Uterus (tissue), 2 donors: ENCODE measurements at regions not wholly inside any gene's neighbourhood (a gene's known extent, or its start where the extent isn't known, plus 50 kb on each side); places are given as distances from the start of the nearest gene placed in this dataset.

Experiments
- POLR2A ChIP-seq, 2 donors: fragments of 450-650 bp; IDR thresholded peaks; one replicate each; pipeline ENCODE4 v1.6.1; 2016; ENCODE audit warnings: antibody characterized with exemption in 2 of 2, mild to moderate bottlenecking in 1 of 2, moderate library complexity in 1 of 2
- TF ChIP-seq, protein P1 (sequence below), 4 experiments: fragments of 200-600 bp in 2 of 4; fragments of 450-650 bp in 2 of 4; sonication (generic) in 2 of 4; IDR thresholded peaks; one replicate each; pipeline ENCODE4 v1.5.1; 2016 to 2019; ENCODE audit warnings: antibody characterized with exemption in 4 of 4, mild to moderate bottlenecking in 2 of 4, moderate library complexity in 1 of 4

DNA sequence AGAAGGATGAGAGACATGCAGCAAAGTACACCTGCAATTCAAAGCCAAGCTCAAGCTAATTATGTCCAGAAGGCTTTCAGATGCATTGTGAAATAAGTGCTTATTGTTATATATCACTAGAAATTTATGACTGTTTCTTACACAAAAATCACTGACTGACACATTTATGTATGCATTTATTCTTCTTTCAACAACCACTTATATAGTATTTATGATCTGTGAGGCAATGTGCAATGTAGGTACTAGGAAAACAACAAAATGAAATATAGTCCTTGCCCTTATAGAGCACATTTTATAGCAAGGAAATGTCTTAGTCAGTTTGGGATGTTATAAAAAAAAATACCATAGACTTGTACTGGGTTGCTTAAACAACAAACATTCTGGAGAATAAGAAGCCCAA is 167.6 kb downstream of the YIPF5 start:
- TF ChIP-seq, protein P1, sequence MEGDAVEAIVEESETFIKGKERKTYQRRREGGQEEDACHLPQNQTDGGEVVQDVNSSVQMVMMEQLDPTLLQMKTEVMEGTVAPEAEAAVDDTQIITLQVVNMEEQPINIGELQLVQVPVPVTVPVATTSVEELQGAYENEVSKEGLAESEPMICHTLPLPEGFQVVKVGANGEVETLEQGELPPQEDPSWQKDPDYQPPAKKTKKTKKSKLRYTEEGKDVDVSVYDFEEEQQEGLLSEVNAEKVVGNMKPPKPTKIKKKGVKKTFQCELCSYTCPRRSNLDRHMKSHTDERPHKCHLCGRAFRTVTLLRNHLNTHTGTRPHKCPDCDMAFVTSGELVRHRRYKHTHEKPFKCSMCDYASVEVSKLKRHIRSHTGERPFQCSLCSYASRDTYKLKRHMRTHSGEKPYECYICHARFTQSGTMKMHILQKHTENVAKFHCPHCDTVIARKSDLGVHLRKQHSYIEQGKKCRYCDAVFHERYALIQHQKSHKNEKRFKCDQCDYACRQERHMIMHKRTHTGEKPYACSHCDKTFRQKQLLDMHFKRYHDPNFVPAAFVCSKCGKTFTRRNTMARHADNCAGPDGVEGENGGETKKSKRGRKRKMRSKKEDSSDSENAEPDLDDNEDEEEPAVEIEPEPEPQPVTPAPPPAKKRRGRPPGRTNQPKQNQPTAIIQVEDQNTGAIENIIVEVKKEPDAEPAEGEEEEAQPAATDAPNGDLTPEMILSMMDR (IDR thresholded peaks at IDR 0.05), result no peak
- no peak for TF ChIP-seq POLR2A (IDR thresholded peaks at IDR 0.05)
